ENCODE measurements at regions not wholly inside any gene's neighbourhood (a gene's known extent, or its start where the extent isn't known, plus 50 kb on each side); places are given as distances from the start of the nearest gene placed in this dataset.

GRCh38 chr15:60138397-60138968 is 134.4 kb downstream of the FOXB1 start:
- TF ChIP-seq CTCF (IDR thresholded peaks at IDR 0.05) (no peak), EZH2 (IDR thresholded peaks at IDR 0.05) (no peak)

Data from neural progenitor cell (in vitro differentiated cells).